Cardiac muscle cell (in vitro differentiated cells and primary cell): ENCODE measurements at regions not wholly inside any gene's neighbourhood (a gene's known extent, or its start where the extent isn't known, plus 50 kb on each side); places are given as distances from the start of the nearest gene placed in this dataset.

Experiments
- DNase-seq, 2 donors: peaks; one replicate each; pipeline versions ENCODE4 v3.0.0 to v3.0.0-alpha.2; 2010 to 2017; ENCODE audit warnings: low read depth in 1 of 2, low spot score in 1 of 2
- H3K27ac ChIP-seq: fragments of 200-600 bp; sonication (generic); 2 replicates; pipeline ENCODE4 v1.5.1; 2016
- H3K27me3 ChIP-seq: fragments of 200-600 bp; sonication (generic); 2 replicates; pipeline ENCODE4 v1.6.0; 2016; ENCODE audit warnings: control low read depth
- H3K36me3 ChIP-seq: fragments of 200-600 bp; sonication (generic); 2 replicates; pipeline ENCODE4 v1.5.1; 2016; ENCODE audit warnings: control low read depth
- H3K4me1 ChIP-seq: fragments of 200-600 bp; sonication (generic); 2 replicates; pipeline ENCODE4 v1.8.1; 2017; ENCODE audit warnings: low read depth, mild to moderate bottlenecking, mixed run types
- H3K4me3 ChIP-seq: fragments of 200-600 bp; sonication (generic); 2 replicates; pipeline ENCODE4 v1.5.1; 2016; ENCODE audit warnings: mild to moderate bottlenecking
- H3K9me3 ChIP-seq: fragments of 200-600 bp; sonication (generic); 2 replicates; pipeline ENCODE4 v1.5.1; 2017; ENCODE audit warnings: low read depth, mild to moderate bottlenecking, control low read depth
- CTCF ChIP-seq: IDR thresholded peaks from 2 replicates; pipeline ENCODE4 v1.5.1; 2012; ENCODE audit warnings: low read depth, mild to moderate bottlenecking, low read length

DNA sequence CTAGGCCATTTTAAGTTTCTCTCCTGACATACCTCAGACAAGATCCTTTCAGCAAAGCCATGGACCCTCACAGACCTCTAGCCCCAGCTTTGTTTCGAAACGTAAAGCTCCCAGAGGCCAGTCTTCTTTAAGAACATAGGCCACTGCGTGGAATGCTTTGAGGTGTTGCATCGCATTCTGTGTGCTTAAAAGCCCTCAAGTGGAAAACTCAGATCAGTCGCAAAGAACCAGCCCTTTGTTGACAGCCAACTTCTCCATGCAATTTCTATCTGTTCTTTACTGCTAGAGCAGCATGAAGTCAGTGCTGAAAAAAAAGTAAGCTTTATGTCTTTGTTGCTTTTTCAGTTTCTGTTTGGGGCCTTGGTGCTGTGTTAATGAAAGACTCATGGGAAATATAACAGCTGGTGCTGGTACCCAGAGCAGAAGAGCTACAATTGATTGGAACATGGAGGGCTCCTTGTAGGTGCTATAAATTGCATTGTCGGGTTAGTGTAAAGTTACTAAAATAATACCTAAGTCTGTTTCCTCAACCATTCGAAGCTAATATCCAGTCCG is 142.6 kb downstream of the MAP3K7 start:
- no peaks in the 10 kb centered on the region for H3K27me3 ChIP-seq

GRCh38 chr6:90442366-90442765 is 144.5 kb downstream of the MAP3K7 start:
- Histone ChIP-seq H3K27me3 (no peaks in the 10 kb centered on the region), H3K36me3 (no peaks in the 10 kb centered on the region), H3K9me3 (no peaks in the 10 kb centered on the region), H3K27ac (no peak overlapping the region), H3K4me1 (peaks cover 8% of the 10 kb centered on the region), H3K4me3 (no peak overlapping the region)
- TF ChIP-seq CTCF = no peak
- peak in 1 of 2 donors; percentile 33 for DNase-seq

More for the DNA sequence above, 142.6 kb downstream of the MAP3K7 start:
- Histone ChIP-seq H3K36me3 (no peaks in the 10 kb centered on the region), H3K9me3 (no peaks in the 10 kb centered on the region), H3K27ac (no peak overlapping the region), H3K4me1 (peaks cover 8% of the 10 kb centered on the region), H3K4me3 (no peak overlapping the region)
- TF ChIP-seq CTCF = no peak
- peak in 1 of 2 donors; percentile 53 for DNase-seq

DNA sequence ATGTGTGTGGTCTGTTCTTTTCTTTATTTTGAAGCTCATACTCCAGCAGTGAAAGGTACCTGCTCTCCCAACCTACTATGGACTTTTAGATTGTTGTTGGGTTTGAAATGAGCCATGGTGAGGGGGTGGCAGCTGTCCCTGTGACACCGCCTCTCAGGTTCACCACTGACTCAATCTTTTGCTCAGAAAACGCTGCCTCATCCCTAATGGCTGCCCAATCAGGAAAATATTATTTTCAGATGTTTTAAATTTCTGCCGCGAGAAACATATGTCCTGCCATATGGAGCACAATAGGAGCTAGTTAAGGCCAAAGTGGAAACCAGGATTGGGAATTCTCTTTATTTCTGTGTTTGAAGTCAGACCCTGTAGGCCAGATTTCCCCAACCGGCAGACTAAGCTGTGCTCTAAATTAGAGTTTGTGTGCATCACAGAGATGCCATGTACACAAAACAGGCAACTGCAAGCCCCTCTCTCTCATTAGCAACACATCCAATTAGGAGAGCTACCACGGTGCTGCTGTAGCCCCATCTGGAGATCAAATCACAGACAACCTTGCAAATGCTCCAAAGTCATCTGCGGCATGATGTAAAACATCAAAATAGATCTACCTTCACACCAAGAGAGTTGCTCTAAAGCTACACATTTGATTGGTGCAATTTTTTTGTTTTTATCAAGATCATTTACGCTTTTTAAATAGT is 144.1 kb upstream of the BACH2 start:
- no peak for TF ChIP-seq CTCF
- H3K4me1 ChIP-seq = peaks cover 8% of the 10 kb centered on the region
- no peaks in the 10 kb centered on the region for H3K9me3 ChIP-seq
- H3K4me3 ChIP-seq = no peak overlapping the region
- H3K36me3 ChIP-seq = no peaks in the 10 kb centered on the region
- no peak for DNase-seq
- no peak overlapping the region for H3K27ac ChIP-seq
- no peaks in the 10 kb centered on the region for H3K27me3 ChIP-seq

- no peak overlapping the region for H3K4me3 ChIP-seq
- no peak for DNase-seq
- H3K9me3 ChIP-seq = no peaks in the 10 kb centered on the region
- peaks cover 16% of the 10 kb centered on the region for H3K4me1 ChIP-seq
- no peak overlapping the region for H3K27ac ChIP-seq
- no peaks in the 10 kb centered on the region for H3K36me3 ChIP-seq
- no peak for TF ChIP-seq CTCF
- H3K27me3 ChIP-seq = no peaks in the 10 kb centered on the region
Measured at GRCh38 chr6:90439586-90439985, 142.9 kb upstream of the BACH2 start.

DNA sequence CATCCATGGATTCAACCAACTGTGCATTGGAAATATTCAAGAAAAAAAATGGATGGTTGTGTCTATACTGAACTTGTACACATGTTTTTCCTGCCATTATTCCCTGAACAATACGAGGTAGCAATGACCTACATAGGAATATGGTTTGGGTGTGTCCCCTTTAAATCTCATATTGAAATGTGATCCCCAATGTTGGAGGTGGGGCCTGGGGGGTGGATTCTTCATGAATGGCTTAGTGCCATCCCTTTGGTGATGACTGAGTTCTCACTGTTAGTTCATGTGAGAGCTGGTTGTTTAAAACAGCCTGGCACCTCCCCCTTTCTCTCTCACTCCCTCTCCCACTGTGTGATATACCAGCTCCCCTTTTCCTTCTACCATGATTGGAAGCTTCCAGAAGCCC is 139.8 kb upstream of the BACH2 start:
- peaks cover 8% of the 10 kb centered on the region for H3K4me1 ChIP-seq
- no peaks in the 10 kb centered on the region for H3K36me3 ChIP-seq
- H3K4me3 ChIP-seq = no peak overlapping the region
- DNase-seq = no peak
- H3K27ac ChIP-seq = no peak overlapping the region
- H3K9me3 ChIP-seq = no peaks in the 10 kb centered on the region
- H3K27me3 ChIP-seq = no peaks in the 10 kb centered on the region
- no peak for TF ChIP-seq CTCF
